VCaP (cell line): ENCODE measurements at regions not wholly inside any gene's neighbourhood (a gene's known extent, or its start where the extent isn't known, plus 50 kb on each side); places are given as distances from the start of the nearest gene placed in this dataset.
"Not testable (repeated sequence)": the region's sequence is repeated elsewhere in the genome, so short reads cannot be mapped to it uniquely, and the experiment has no call there.

Experiments
- H3K27ac ChIP-seq: fragments of 450-650 bp; 2 replicates; pipeline ENCODE4 v1.5.1; 2017
- CTCF ChIP-seq: fragments of 450-650 bp; conservative IDR thresholded peaks from 2 replicates; pipeline ENCODE4 v1.5.1; 2017; ENCODE audit warnings: mild to moderate bottlenecking, moderate library complexity

- H3K27ac ChIP-seq = no peak overlapping the region
- no peak for TF ChIP-seq CTCF
Observed at GRCh38 chrX:40868868-40869267, 133.5 kb upstream of the MED14 start.

GRCh38 chrX:40870982-40871381 lies 135.6 kb upstream of the MED14 start:
- H3K27ac ChIP-seq = not testable (repeated sequence)

GRCh38 chrX:40871385-40872082 lies 136.2 kb upstream of the MED14 start:
- no peak overlapping the region for H3K27ac ChIP-seq
- TF ChIP-seq CTCF = no peak

GRCh38 chrX:40872351-40872750 lies 137.0 kb upstream of the MED14 start:
- no peak overlapping the region for H3K27ac ChIP-seq
- no peak for TF ChIP-seq CTCF

GRCh38 chrX:40875476-40875875 lies 140.1 kb upstream of the MED14 start:
- H3K27ac ChIP-seq = no peak overlapping the region
- TF ChIP-seq CTCF = no peak

- H3K27ac ChIP-seq = no peak overlapping the region
- peak; percentile 68 for TF ChIP-seq CTCF
Observed at GRCh38 chrX:40877887-40878286, 142.5 kb upstream of the MED14 start.

GRCh38 chrX:40878766-40879165 lies 143.4 kb upstream of the MED14 start:
- no peak for TF ChIP-seq CTCF
- H3K27ac ChIP-seq = no peak overlapping the region

- not testable (repeated sequence) for H3K27ac ChIP-seq
Observed at GRCh38 chrX:40879172-40879571, 143.8 kb upstream of the MED14 start.

- no peak overlapping the region for H3K27ac ChIP-seq
- no peak for TF ChIP-seq CTCF
Observed at GRCh38 chrX:40880712-40881111, 145.4 kb upstream of the MED14 start.
